GM21367 (cell line): ENCODE measurements at regions not wholly inside any gene's neighbourhood (a gene's known extent, or its start where the extent isn't known, plus 50 kb on each side); places are given as distances from the start of the nearest gene placed in this dataset.
A peak's percentile ranks its signal among the peaks of the same experiment; 100 is the strongest.

ENCODE experiments used
- ATAC-seq: cut with Tn5 transposase; IDR thresholded peaks from one replicate; pipeline ENCODE4 v1.9.1; 2021; ENCODE audit not compliant: unreplicated experiment

- ATAC-seq, result no peak
These were observed 434.4 kb downstream of the RAP2B start for GRCh38 chr3:153596401-153596800.

GRCh38 chr3:153599685-153600084 is 437.7 kb downstream of the RAP2B start:
- ATAC-seq, result no peak

DNA sequence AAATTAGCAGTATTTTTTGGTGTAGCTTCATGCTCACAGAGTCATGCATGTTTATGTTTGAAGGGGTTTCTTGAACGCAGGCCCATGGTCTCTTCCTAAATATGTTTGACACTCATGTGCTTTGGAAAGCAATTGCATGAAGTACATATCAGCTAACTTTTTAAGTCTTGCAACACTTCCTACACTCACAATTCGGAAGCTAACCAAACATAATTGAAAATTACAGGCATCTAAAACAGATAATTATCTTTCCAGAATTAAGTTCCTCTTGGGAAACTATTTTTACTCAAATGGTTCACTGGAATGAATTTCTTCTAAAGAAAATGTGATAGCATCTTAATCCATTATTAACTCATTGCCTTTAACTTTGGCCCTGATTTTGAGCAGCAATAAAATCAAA is 438.9 kb downstream of the RAP2B start:
- ATAC-seq, result no peak

GRCh38 chr3:153601374-153601853 is 439.4 kb downstream of the RAP2B start:
- no peak for ATAC-seq

- ATAC-seq, result no peak
These were observed 440.8 kb downstream of the RAP2B start for GRCh38 chr3:153602801-153603200.

- ATAC-seq, result no peak
These were observed 452.1 kb downstream of the RAP2B start for GRCh38 chr3:153614140-153614539.

DNA sequence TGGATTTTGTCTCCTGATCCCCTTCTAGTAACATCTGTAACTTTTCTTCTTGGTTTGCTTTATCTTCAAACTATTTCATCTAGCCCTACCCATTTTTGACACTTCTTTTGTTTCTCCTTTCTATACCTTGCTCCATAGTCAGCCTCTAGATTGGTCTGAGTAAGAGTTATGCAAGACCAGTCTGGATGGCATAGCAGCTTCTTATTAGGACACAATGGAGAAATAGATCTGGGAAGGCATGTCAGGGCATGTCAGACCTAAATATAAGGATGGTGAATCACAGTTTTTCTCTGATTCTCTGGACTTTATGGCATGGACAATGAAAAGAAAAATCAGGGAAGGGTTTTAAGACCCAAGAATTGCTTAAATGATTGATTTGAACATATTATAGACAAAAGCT is 452.5 kb downstream of the RAP2B start:
- ATAC-seq, result no peak

DNA sequence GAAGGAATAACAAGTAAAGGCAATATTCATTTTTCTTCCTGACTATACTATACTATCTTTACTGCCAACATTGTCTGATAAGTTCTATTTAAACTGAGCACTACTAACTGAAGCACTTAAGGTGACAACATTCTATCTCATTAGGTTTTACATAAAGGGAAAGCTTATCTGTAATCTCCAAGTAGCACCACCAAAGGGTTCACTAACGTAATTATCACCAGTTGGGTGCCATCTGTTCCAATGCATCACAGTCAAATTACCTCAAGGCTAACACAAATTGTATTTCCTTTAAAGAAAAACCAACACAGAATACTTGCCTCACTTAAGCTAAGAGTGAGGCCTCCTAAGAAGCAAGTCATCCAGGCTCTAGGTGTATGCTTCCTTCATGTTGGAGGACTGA is 453.8 kb downstream of the RAP2B start:
- ATAC-seq, result no peak

GRCh38 chr3:153617463-153617862 is 455.4 kb downstream of the RAP2B start:
- no peak for ATAC-seq

DNA sequence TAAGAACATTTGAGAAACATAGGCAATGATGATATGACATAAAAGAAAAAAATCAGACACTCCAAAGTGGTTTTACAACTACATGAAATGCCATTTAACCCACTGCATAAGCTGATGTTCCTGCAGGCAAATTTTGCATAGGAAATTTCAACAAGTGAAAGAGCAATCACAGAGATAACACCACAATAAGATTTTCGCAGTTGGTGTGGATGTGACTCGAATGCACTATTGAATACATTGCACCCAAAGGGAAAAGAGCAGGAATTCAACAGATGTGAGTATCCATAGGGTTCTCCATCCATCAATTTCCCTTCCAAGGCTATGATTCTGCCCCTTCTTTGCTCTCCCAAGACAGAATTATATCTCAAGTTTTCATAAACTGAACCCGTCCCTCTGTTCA is 456.1 kb downstream of the RAP2B start:
- ATAC-seq, result no peak

GRCh38 chr3:153619268-153619667 is 457.2 kb downstream of the RAP2B start:
- ATAC-seq, result no peak

- peak; percentile 97 for ATAC-seq
These were observed 459.9 kb downstream of the RAP2B start for GRCh38 chr3:153621953-153622352.

DNA sequence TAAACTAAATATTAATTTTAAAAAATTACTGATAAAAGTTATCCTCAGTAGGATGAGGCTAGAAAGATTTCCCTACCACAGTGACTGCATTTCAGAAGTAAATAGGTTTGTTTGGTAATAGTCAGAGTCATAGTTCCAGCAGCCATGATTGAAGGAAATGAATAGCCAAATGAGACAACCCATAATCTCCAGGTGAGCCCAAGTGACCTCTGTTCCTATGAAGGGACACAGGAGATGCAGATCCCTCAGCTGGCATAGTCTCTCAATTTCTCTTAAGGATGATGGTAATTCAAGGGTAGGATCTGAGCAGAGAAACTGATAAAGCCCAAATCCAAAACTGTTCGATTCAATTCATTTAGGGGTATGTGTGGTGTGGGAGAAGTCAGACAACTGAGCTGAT is 461.8 kb downstream of the RAP2B start:
- no peak for ATAC-seq

DNA sequence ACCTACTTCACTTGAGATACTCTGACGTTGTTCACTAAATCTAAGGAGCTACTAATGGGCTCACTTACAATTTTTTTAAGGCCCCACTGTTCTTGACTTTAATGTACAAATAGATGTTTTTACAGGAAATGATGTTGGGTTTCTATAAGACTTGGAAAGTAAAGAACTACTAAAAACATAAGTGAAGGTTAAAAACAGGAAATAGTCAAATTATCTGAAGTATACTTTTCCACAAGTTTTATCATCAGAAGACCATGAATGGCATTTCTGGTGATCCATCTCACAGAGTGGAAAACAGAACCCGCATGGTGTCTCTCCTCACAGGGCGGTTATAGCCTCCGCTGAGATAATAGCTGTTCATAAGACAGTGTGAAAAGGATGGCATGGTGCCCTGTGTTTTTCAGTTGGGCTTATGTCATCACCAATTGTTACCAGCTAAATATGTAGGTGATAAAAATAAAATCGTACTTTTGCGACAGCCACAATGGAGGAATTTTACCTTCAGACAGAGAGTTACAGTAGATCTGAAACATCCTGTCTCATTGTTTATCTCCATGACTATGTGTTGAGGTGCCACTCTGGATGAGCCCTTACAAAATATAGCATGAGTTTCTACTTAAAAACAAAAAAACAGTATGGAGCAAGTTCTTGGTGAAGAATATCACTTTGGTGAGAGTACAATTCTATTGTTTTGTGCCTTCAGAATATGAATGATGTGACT is 462.4 kb downstream of the RAP2B start:
- ATAC-seq, result no peak

GRCh38 chr3:153625506-153625905 is 463.5 kb downstream of the RAP2B start:
- ATAC-seq, result no peak

- ATAC-seq, result no peak
These were observed 464.1 kb downstream of the RAP2B start for GRCh38 chr3:153626158-153626557.

GRCh38 chr3:153628591-153628990 is 466.6 kb downstream of the RAP2B start:
- peak; percentile 30 for ATAC-seq

- no peak for ATAC-seq
These were observed 467.1 kb downstream of the RAP2B start for GRCh38 chr3:153629148-153629547.

- ATAC-seq, result no peak
These were observed 469.1 kb downstream of the RAP2B start for GRCh38 chr3:153631102-153631501.

DNA sequence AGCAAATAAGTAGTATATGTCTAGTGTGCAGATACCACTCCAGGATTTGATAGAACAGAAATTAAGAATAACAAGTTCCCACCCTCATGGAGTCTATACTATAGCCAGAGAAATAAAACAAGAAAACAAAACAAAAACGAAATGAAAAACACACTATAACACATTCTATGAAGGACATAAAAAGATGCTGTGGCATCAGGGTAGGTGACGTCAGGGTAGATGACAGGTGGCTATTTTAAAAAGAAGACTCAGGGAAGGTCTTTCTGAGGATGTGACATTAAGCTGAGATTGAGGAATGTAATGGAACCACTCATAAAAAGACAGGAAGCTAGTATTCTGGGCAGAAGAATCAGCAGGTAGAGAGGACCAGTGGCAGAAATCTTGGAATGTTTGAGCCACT is 469.6 kb downstream of the RAP2B start:
- ATAC-seq, result no peak

- no peak for ATAC-seq
These were observed 471.4 kb downstream of the RAP2B start for GRCh38 chr3:153633407-153633806.

GRCh38 chr3:153634683-153635082 is 472.7 kb downstream of the RAP2B start:
- no peak for ATAC-seq

- ATAC-seq, result no peak
These were observed 477.6 kb downstream of the RAP2B start for GRCh38 chr3:153639631-153640030.
